ENCODE measurements at regions not wholly inside any gene's neighbourhood (a gene's known extent, or its start where the extent isn't known, plus 50 kb on each side); places are given as distances from the start of the nearest gene placed in this dataset.

DNA sequence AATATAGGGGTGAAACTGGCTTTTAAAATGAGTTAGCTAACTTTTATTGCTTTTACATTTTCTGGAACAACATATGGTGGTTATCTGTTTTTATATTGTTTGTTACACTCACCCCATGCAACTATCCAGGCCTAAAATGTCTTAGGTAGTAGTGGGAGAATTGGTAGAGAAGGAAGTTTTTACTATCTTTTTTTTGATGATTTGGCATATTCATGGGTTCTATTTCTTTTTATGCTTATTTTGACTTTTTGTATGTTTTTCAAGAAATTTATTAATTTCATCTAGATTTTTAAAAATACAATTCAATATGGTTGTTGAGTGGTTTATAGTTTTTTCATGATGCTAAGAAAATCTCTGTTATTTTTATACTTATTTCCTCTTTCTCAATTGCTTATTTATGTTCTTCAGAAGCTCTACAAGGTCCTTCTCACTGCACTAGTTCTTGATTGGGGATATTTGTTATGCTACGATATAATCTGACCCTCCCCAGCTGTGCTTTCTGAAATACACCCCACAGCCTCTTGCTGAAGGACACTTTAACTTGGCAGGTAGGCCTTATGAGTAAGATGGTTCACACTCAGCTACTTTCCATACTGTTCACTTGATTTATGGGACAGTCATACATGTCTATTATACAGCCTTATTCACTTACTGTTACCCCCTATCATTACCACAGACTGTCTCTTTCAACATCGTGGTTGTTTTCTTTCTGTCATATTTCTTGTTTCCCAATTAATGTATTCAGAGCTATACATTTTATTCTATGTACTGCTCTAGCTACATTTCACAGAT, 431.2 kb downstream of the METTL15 start:
- Histone ChIP-seq H3F3A (ENCODE audit: insufficient read depth) (no peaks in the 10 kb centered on the region), H3K4me2 (ENCODE audit: low read depth, low read length, poor library complexity, severe bottlenecking) (no peak overlapping the region), H3K36me3 (ENCODE audit: low read length) (no peaks in the 10 kb centered on the region), H3K27me3 (ENCODE audit: low read length) (no peaks in the 10 kb centered on the region), H3K9ac (ENCODE audit: low read length) (no peak overlapping the region), H3K4me3 (ENCODE audit: insufficient read depth, low read length, poor library complexity, severe bottlenecking) (no peak overlapping the region), H3K27ac (ENCODE audit: low read depth, low read length) (no peak overlapping the region), H3K9me3 (ENCODE audit: insufficient read depth, low read length) (no peaks in the 10 kb centered on the region), H3K79me2 (ENCODE audit: insufficient read depth, low read length) (no peaks in the 10 kb centered on the region), H4K20me1 (ENCODE audit: low read depth, low read length) (no peaks in the 10 kb centered on the region), H3K9me2 (replicated peaks; ENCODE audit: insufficient read depth, low read length) (no peaks in the 10 kb centered on the region), H2AFZ (ENCODE audit: low read depth, low read length, severe bottlenecking) (no peak overlapping the region)
- TF ChIP-seq CTCF (IDR thresholded peaks at IDR 0.05; ENCODE audit: insufficient read depth, low read length, poor library complexity, severe bottlenecking): no peak
- no peak for TF ChIP-seq EZH2phosphoT487 (conservative IDR thresholded peaks at IDR 0.05; ENCODE audit: low read length)

- Histone ChIP-seq H2AFZ (ENCODE audit: low read depth, low read length, severe bottlenecking) (no peak overlapping the region), H4K20me1 (ENCODE audit: low read depth, low read length) (no peaks in the 10 kb centered on the region), H3K4me3 (ENCODE audit: insufficient read depth, low read length, poor library complexity, severe bottlenecking) (no peak overlapping the region), H3K36me3 (ENCODE audit: low read length) (no peaks in the 10 kb centered on the region), H3K79me2 (ENCODE audit: insufficient read depth, low read length) (no peaks in the 10 kb centered on the region), H3K27me3 (ENCODE audit: low read length) (no peaks in the 10 kb centered on the region), H3K9me2 (replicated peaks; ENCODE audit: insufficient read depth, low read length) (no peaks in the 10 kb centered on the region), H3K4me2 (ENCODE audit: low read depth, low read length, poor library complexity, severe bottlenecking) (no peak overlapping the region), H3K27ac (ENCODE audit: low read depth, low read length) (no peak overlapping the region), H3K9ac (ENCODE audit: low read length) (no peak overlapping the region), H3K9me3 (ENCODE audit: insufficient read depth, low read length) (no peaks in the 10 kb centered on the region), H3F3A (ENCODE audit: insufficient read depth) (no peaks in the 10 kb centered on the region)
- TF ChIP-seq CTCF (IDR thresholded peaks at IDR 0.05; ENCODE audit: insufficient read depth, low read length, poor library complexity, severe bottlenecking) (no peak), EZH2phosphoT487 (conservative IDR thresholded peaks at IDR 0.05; ENCODE audit: low read length) (no peak)
Observed at GRCh38 chr11:28537822-28538221, 429.6 kb downstream of the METTL15 start.

DNA sequence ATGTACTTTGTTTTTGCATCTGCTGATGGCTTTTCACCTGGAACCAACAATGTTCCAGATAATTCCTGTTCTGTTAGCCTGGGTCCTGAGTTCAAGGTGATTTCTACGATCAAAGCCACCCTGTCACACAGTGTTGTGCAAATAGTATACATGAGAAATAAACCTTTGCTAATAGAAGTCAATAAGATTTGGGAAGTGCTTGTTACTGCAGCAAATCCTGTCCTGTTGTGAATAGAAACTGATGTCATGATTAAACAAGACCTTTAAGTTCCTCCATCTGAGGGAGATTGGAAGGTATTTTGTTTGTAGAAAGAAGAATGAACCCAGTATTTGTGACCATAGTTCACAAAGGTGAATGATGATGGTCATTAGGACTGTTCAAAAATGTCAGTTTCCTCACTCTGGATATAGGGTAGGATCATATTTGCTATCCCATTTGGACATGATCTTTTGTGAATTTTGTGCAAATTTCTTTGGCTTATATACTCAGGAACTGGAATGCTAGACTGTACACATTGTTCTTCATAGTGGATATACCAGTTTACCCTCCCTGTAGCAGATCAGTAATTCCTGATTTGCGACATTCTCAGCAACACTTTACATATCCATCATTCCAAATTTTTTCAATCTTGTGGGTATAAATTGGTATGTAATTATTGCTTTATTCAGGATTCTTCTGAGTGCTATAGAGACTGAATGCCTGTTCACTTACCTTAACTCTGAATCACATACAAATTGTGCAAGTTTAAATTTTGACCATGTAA, 428.5 kb downstream of the METTL15 start:
- Histone ChIP-seq H3K4me3 (ENCODE audit: insufficient read depth, low read length, poor library complexity, severe bottlenecking) (no peak overlapping the region), H3K9me3 (ENCODE audit: insufficient read depth, low read length) (no peaks in the 10 kb centered on the region), H3K27me3 (ENCODE audit: low read length) (no peaks in the 10 kb centered on the region), H3K79me2 (ENCODE audit: insufficient read depth, low read length) (no peaks in the 10 kb centered on the region), H3K27ac (ENCODE audit: low read depth, low read length) (no peak overlapping the region), H4K20me1 (ENCODE audit: low read depth, low read length) (no peaks in the 10 kb centered on the region), H3K9ac (ENCODE audit: low read length) (no peak overlapping the region), H3K4me2 (ENCODE audit: low read depth, low read length, poor library complexity, severe bottlenecking) (no peak overlapping the region), H3F3A (ENCODE audit: insufficient read depth) (no peaks in the 10 kb centered on the region), H3K36me3 (ENCODE audit: low read length) (no peaks in the 10 kb centered on the region), H3K9me2 (replicated peaks; ENCODE audit: insufficient read depth, low read length) (no peaks in the 10 kb centered on the region), H2AFZ (ENCODE audit: low read depth, low read length, severe bottlenecking) (no peak overlapping the region)
- TF ChIP-seq EZH2phosphoT487 (conservative IDR thresholded peaks at IDR 0.05; ENCODE audit: low read length) (no peak), CTCF (IDR thresholded peaks at IDR 0.05; ENCODE audit: insufficient read depth, low read length, poor library complexity, severe bottlenecking) (no peak)

All from SU-DHL-6 (cell line).